ENCODE measurements at regions not wholly inside any gene's neighbourhood (a gene's known extent, or its start where the extent isn't known, plus 50 kb on each side); places are given as distances from the start of the nearest gene placed in this dataset.

- no peak for DNase-seq (ENCODE audit: low spot score)
- TF ChIP-seq, protein P1, sequence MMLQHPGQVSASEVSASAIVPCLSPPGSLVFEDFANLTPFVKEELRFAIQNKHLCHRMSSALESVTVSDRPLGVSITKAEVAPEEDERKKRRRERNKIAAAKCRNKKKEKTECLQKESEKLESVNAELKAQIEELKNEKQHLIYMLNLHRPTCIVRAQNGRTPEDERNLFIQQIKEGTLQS (IDR thresholded peaks at IDR 0.05): no peak
- TF ChIP-seq HNF4G (IDR thresholded peaks at IDR 0.05): no peak
- TF ChIP-seq REST (IDR thresholded peaks at IDR 0.05): no peak
- TF ChIP-seq GABPA (IDR thresholded peaks at IDR 0.05 in 1 of 2, conservative IDR thresholded peaks at IDR 0.05 in 1 of 2): no peak
- TF ChIP-seq CTCF (IDR thresholded peaks at IDR 0.05; ENCODE audit: low read depth, low read length, missing input control): no peak
- no peak for TF ChIP-seq FOXA1 (IDR thresholded peaks at IDR 0.05)
- no peak for TF ChIP-seq NR2F2 (IDR thresholded peaks at IDR 0.05)
- TF ChIP-seq HNF4A (conservative IDR thresholded peaks at IDR 0.05): no peak
- TF ChIP-seq, protein P2, sequence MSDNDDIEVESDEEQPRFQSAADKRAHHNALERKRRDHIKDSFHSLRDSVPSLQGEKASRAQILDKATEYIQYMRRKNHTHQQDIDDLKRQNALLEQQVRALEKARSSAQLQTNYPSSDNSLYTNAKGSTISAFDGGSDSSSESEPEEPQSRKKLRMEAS (IDR thresholded peaks at IDR 0.05): no peak
- no peak for TF ChIP-seq RAD21 (IDR thresholded peaks at IDR 0.05)
- TF ChIP-seq RXRA (IDR thresholded peaks at IDR 0.05): no peak
- no peak for TF ChIP-seq JUND (IDR thresholded peaks at IDR 0.05)
- no peak for TF ChIP-seq ZBTB33 (IDR thresholded peaks at IDR 0.05)
- peak overlapping the region in 1 of 2 donors; percentile 8 for H3K27ac ChIP-seq (ENCODE audit: low read depth in 1 of 2, low read length in 2 of 2)
- no peaks in the 10 kb centered on the region for H3K36me3 ChIP-seq (ENCODE audit: control insufficient read depth in 4 of 4, insufficient read depth in 3 of 4, low read depth in 1 of 4, low read length in 3 of 4)
- H3K27me3 ChIP-seq (ENCODE audit: control insufficient read depth in 4 of 4, insufficient read depth in 4 of 4, low read length in 3 of 4): no peaks in the 10 kb centered on the region
- 67% methylated on average over 1 of the region's 1 CpG for WGBS
- H3K4me3 ChIP-seq (ENCODE audit: low read depth in 1 of 3, low read length in 3 of 3): no peak overlapping the region
- no peak overlapping the region for H3K9ac ChIP-seq (ENCODE audit: low read depth in 1 of 2, low read length in 2 of 2)
- H3K4me1 ChIP-seq (ENCODE audit: control insufficient read depth in 4 of 4, insufficient read depth in 4 of 4, low read length in 3 of 4): peaks cover 0 to 10% (median 4%) of the 10 kb centered on the region in 4 donors
- no peaks in the 10 kb centered on the region for H3K9me3 ChIP-seq (ENCODE audit: control insufficient read depth in 4 of 4, low read length in 3 of 4)
Measured at GRCh38 chr11:86160541-86161149, 83.9 kb upstream of the EED start.

DNA sequence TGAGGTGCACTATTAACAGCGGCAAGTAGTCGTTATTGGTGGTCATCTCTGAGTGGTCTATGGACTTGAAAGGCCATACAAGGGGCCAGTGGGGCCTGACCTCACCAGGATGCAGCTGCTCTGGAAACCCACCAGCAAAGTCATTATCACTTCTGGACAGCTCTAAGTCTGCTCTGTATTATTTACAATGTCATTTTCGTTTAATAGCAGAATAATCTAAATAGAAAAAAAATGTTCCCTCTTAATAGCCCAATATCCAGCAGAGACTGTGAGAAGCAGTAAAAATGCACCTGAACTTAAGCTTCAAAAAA lies 85.0 kb upstream of the EED start:
- no peak overlapping the region for H3K27ac ChIP-seq (ENCODE audit: low read depth in 1 of 2, low read length in 2 of 2)
- H3K9me3 ChIP-seq (ENCODE audit: control insufficient read depth in 4 of 4, low read length in 3 of 4): no peaks in the 10 kb centered on the region
- 85% methylated on average over 3 of the region's 3 CpGs for WGBS
- DNase-seq (ENCODE audit: low spot score): no peak
- H3K27me3 ChIP-seq (ENCODE audit: control insufficient read depth in 4 of 4, insufficient read depth in 4 of 4, low read length in 3 of 4): no peaks in the 10 kb centered on the region
- peaks cover 0 to 10% (median 4%) of the 10 kb centered on the region in 4 donors for H3K4me1 ChIP-seq (ENCODE audit: control insufficient read depth in 4 of 4, insufficient read depth in 4 of 4, low read length in 3 of 4)
- no peak overlapping the region for H3K9ac ChIP-seq (ENCODE audit: low read depth in 1 of 2, low read length in 2 of 2)
- no peak overlapping the region for H3K4me3 ChIP-seq (ENCODE audit: low read depth in 1 of 3, low read length in 3 of 3)
- peak; percentile 52 for TF ChIP-seq NR2F2 (IDR thresholded peaks at IDR 0.05)
- no peak for TF ChIP-seq ZBTB33 (IDR thresholded peaks at IDR 0.05)
- H3K36me3 ChIP-seq (ENCODE audit: control insufficient read depth in 4 of 4, insufficient read depth in 3 of 4, low read depth in 1 of 4, low read length in 3 of 4): no peaks in the 10 kb centered on the region
